MM.1S (cell line): ENCODE measurements at regions not wholly inside any gene's neighbourhood (a gene's known extent, or its start where the extent isn't known, plus 50 kb on each side); places are given as distances from the start of the nearest gene placed in this dataset.

Experiments used
- CTCF ChIP-seq: fragments of 300-600 bp; sonication (generic); IDR thresholded peaks from 2 replicates; pipeline ENCODE4 v1.5.1; 2016; ENCODE audit warnings: antibody characterized with exemption, low read length, mixed read lengths
- EZH2 ChIP-seq: fragments of 300-600 bp; sonication (generic); optimal IDR thresholded peaks from 2 replicates; pipeline ENCODE3; 2017; ENCODE audit warnings: low read depth, mild to moderate bottlenecking, antibody characterized with exemption, low read length, mixed read lengths
- EZH2phosphoT487 ChIP-seq: fragments of 300-600 bp; sonication (generic); IDR thresholded peaks from 2 replicates; pipeline ENCODE4 v1.6.1; 2018; ENCODE audit warnings: antibody characterized with exemption, low read length

GRCh38 chr6:44634321-44634720 is 246.8 kb downstream of the CDC5L start:
- TF ChIP-seq CTCF, result no peak
- no peak for TF ChIP-seq EZH2
- no peak for TF ChIP-seq EZH2phosphoT487
